ENCODE measurements at regions not wholly inside any gene's neighbourhood (a gene's known extent, or its start where the extent isn't known, plus 50 kb on each side); places are given as distances from the start of the nearest gene placed in this dataset.

DNA sequence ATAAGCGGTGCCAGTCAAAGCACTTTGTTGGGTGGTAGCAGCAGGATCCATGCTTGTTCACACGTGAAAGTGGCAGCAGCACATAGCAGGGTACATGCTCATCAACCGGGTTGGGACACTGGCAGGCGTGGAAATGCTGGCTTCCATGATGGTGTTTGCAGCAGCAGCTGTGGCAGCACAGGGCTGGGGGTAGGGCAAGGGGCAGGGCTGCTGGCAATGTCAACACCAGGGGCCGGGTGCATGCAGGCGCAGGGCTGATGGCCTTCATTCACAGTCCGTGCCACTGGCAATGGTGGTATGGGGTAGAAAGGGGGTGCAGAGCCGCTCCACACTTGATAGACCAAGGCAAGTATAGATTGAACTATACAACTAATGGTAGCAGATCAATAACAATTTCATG lies 374.7 kb upstream of the FAM241A start:
- no peak for DNase-seq (ENCODE audit: extremely low read depth in 1 of 2, low read depth in 1 of 2)

DNA sequence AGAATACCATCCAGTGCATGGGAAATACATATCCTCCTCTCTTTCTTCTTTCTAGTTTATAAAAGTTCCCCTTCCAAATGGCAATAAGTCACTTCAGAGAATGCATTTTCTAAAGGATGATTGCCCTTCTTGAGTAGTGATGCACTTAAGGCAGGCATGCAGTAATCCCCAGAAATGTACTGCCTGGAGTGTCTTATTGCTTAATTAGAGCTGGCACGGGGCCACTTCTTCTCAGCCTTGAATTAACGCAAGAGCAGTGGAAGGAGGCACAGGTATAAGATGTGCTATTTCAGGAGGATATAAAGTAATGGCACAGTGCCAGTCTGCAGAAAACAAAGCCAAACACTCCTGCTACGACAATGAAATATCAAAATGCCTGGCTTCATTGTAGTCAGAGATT lies 371.4 kb upstream of the FAM241A start:
- DNase-seq (ENCODE audit: extremely low read depth in 1 of 2, low read depth in 1 of 2), result no peak

DNA sequence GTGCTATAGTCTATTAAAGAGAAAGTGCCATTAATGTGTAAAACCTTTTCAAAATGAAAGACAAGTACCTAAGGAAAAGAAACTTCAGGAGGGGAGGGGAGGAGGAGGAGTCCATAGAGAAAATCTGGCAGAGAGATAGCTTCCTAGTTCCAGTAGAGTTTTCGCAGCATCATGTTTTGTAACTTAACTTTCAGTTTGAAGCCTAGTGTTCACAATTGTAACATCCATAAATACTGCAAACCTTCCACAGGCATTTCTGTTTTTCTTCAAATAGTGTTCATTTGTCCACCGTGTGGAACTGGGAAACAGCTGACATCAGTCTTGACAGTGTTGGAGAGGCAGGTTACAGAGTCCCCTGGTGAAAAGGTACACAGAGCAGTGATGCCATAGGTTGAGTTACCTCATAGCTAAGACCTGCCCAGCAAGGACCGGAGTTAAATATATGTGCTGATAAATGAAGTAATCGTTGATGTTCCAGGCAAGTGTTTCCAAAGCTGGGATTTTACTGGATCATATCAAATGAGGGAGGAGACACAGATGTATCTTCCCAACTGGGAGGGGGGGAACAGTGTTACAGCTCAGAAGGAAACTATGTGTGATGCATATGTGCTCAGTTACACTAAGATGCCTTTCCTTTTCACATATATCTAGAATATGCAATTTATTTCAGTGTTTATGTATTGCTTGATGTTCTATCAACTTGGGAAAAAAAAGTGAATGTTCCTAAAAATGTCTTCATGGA lies 369.5 kb upstream of the FAM241A start:
- DNase-seq (ENCODE audit: extremely low read depth in 1 of 2, low read depth in 1 of 2), result no peak

DNA sequence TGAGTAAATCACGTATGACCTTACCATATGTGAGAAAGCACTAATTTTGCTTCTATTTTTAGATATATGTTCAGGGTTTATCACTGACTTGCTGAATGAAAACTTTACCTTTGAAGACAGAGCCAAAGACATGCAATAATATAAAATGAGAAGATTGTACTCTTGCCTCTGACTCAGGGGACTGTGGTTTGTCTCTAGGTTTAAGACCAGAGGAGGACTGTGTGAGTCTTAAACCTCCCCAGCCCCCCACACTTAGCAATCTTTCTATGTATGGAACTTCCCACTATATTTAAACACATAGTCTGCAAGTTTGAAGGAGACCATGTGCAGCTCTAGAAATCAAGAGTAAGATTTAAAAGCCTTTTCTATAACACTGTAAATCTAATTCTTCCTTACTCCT lies 368.7 kb upstream of the FAM241A start:
- no peak for DNase-seq (ENCODE audit: extremely low read depth in 1 of 2, low read depth in 1 of 2)

DNA sequence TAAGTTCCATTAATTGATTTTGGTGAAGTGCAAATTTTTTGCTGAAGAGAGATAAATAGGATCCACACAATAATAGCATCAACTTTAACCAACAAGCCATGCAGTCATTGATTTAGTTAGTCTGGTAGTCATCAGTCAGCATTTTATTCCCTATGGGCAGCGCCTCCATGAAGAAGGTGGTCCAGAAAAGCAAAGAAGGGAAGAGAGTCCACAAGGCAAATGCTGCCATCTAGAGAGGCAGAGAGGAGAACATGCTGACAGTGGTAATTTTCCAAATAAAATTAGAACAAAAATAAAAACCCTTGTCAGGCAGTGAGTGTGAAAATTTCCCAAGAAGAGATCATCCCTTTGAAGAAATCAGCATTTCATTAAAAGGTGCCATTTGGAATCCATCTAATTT lies 366.7 kb upstream of the FAM241A start:
- DNase-seq (ENCODE audit: extremely low read depth in 1 of 2, low read depth in 1 of 2), result no peak

DNA sequence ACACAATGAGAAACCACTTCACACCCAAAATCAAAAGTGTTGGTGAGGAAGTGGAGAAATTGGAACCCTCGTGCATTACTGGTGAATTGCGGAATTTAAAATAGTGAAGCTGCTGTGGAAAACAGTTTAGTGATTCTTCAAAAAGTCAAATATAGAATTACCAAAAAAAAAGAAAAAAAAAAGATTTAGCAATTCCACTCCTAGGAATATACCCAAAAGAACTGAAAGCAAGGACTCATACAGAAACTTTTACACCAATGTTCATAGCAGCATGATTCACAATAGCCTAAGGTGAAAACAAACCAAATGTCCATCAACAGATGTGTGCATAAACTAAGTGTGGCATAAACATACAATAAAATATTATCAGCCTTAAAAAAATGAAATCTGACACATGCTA lies 364.3 kb upstream of the FAM241A start:
- no peak for DNase-seq (ENCODE audit: extremely low read depth in 1 of 2, low read depth in 1 of 2)

DNA sequence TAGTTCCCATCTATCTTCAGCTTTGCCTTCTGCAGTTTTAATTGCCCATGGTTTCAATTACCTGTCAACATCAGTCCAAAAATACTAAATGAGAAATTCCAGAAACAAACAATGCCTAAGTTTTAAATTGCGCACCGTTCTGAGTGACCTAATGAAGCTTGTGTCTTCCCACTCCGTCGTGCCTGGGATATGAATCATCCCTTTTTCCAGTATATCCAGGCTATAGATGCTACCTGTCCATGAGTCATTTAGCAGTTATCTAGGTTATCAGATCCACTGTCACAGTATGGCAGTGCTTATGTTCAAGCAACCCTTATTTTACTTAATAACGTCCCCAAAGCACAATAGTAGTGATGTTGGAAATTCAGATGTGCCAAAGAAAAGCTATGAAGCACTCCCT lies 363.6 kb upstream of the FAM241A start:
- no peak for DNase-seq (ENCODE audit: extremely low read depth in 1 of 2, low read depth in 1 of 2)

DNA sequence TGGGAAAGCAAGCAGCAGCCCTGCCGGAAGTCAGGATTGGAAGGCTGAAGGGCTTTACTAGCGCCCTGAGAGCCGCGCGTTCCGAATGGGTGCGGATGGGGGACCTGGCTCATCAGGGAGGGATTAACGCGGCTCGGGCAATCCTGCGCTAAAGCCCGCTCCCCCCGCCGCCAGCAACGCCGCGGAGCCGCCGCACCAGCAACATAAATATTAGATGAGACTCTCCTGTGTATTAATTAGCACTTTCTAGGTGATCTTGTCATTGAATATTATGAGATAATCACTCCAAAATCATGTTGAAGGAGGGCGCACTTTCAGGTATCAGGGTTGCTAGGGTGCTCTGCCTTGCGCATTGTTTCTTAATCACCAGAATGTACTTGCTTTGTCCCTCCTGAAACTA lies 357.2 kb upstream of the FAM241A start:
- DNase-seq (ENCODE audit: extremely low read depth in 1 of 2, low read depth in 1 of 2), result no peak

DNA sequence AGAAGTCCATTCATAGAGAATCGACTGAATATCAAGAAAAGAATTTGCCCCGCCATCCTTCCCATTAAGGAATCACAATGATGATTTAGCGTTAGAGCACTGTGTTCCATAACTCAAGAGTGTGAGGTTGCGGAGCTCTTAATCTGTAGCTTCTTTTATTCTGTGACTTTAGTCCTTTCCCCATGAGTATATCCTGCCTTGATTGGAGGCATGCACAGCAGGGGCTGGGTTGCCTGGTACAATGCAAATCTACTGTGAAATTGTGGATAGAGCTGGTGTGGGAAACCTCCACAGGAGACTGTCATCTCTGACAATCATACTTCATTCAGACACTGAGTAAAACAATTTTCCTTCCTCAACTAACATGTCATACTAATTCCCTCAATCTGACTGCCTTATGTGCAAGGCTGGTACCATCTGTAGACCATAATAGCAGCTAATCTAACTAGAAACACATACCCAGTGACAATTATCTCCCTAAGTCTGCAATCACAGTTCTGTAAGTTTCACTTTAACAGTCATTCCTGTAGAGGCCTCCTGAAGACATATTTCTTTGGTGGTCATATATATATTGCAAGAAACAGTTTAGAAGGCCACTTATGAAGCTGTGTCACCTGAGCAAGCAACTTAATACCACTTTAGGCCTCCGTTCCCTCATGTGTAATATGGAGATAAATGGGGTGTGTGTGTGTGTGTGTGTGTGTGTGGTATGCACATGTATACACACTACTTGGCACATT lies 355.2 kb upstream of the FAM241A start:
- DNase-seq (ENCODE audit: extremely low read depth in 1 of 2, low read depth in 1 of 2), result no peak

DNA sequence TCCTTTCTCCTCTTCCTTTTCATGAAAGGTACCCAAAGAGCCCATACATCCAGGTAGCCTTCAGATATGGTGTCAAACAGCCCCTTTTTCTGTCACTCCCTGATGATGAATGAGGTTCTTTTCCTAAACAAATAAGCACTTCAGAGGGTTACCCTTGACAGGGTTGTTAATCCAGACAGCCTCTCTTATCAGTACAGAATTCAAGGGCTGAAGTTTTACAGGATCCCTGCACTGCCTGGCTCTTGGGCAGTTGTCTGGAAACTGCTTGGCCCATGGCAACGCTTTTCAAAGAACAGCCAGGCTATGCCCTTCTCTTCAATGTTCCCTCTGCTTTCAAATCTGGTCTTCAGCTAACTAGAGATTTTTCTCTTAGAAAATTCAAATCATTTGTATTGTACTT lies 352.6 kb upstream of the FAM241A start:
- DNase-seq (ENCODE audit: extremely low read depth in 1 of 2, low read depth in 1 of 2), result no peak

- no peak for DNase-seq (ENCODE audit: extremely low read depth in 1 of 2, low read depth in 1 of 2)
These were observed 351.7 kb upstream of the FAM241A start for GRCh38 chr4:111793433-111794091.

DNA sequence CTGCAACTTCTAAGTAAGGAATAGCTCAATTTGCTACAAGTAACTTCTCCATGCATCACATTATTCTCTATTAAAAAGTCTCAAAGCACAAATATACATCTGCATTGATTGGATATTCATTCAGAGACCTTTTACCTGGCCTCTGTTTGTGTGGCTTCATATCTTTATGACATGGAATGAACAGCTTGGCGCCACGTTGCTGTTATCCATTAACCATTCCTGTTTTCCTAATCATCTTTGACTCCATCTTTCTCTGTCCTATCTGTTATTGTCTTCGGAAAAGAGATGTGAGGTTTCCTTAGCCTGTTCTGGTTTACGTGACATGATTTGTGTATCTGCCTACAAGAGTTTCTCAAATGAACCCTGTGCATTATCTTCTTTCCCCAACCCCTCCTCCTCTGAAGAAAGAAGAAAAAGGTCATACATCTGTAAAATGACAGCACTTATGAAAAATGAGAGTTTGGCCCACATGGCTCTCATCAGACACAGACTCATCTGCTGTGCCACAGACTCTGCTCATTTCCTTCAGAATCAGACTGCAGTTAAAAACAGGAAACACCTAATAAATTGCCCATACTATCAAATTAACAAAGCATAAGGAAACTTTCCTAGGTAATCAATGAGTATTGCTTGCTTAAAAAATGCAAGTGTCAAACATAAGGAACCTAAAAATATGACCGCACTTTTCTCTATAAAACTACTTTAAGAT lies 347.6 kb upstream of the FAM241A start:
- no peak for DNase-seq (ENCODE audit: extremely low read depth in 1 of 2, low read depth in 1 of 2)

- DNase-seq (ENCODE audit: extremely low read depth in 1 of 2, low read depth in 1 of 2), result no peak
These were observed 346.4 kb upstream of the FAM241A start for GRCh38 chr4:111798840-111799239.

GRCh38 chr4:111800551-111800950 lies 344.7 kb upstream of the FAM241A start:
- DNase-seq (ENCODE audit: extremely low read depth in 1 of 2, low read depth in 1 of 2), result no peak

- DNase-seq (ENCODE audit: extremely low read depth in 1 of 2, low read depth in 1 of 2), result no peak
These were observed 343.1 kb upstream of the FAM241A start for GRCh38 chr4:111802191-111802590.

GRCh38 chr4:111806331-111806730 lies 338.9 kb upstream of the FAM241A start:
- DNase-seq (ENCODE audit: extremely low read depth in 1 of 2, low read depth in 1 of 2), result no peak

DNA sequence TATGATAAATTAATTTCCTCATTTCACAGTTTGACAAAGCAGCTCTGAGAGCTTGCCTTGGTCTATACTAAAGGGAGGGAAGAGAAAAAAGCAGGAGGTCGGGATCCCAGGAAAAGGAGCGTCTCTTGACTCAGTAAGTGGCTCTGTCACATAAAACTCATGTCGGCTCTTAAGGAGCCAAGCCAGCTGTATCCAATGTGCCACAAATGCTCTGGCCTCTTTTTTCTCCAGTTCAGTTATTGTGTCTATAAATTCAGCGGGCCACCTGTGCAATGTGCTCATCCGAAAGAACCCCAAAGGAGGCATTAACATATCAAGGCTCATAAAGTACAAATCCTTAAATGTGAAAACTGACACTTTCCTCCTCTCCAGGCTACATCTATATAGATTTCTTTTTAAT lies 337.7 kb upstream of the FAM241A start:
- DNase-seq (ENCODE audit: extremely low read depth in 1 of 2, low read depth in 1 of 2), result no peak

- no peak for DNase-seq (ENCODE audit: extremely low read depth in 1 of 2, low read depth in 1 of 2)
These were observed 337.1 kb upstream of the FAM241A start for GRCh38 chr4:111808174-111808573.

DNA sequence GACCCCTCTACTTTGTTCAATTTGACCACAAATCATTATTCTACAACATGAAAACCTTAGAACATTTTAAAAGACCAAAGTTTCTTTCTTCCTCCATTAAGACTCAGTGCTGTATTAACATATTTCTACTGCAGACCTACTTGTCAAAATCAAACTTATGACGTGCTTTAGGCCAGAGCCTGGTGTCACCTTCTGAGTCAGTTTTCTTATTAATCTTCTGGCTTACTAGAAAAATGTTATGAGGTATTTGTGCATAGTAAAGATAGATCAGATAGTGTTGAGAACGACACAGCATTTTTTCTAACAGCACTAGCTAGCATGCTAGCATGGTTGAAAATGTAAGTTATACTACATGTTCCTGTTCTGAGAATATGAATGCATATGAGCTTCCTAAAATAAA lies 333.6 kb upstream of the FAM241A start:
- DNase-seq (ENCODE audit: extremely low read depth in 1 of 2, low read depth in 1 of 2), result no peak

GRCh38 chr4:111812114-111812513 lies 333.1 kb upstream of the FAM241A start:
- no peak for DNase-seq (ENCODE audit: extremely low read depth in 1 of 2, low read depth in 1 of 2)

GRCh38 chr4:111812760-111813159 lies 332.5 kb upstream of the FAM241A start:
- DNase-seq (ENCODE audit: extremely low read depth in 1 of 2, low read depth in 1 of 2), result no peak

Data from stimulated activated CD8-positive, alpha-beta memory T cell treated with anti-CD3 and anti-CD28 coated beads, Interleukin-7, amount 100 ng/mL, for 48 hours (primary cell).